Loucy (cell line): ENCODE measurements at regions not wholly inside any gene's neighbourhood (a gene's known extent, or its start where the extent isn't known, plus 50 kb on each side); places are given as distances from the start of the nearest gene placed in this dataset.

Source experiments
- EZH2phosphoT487 ChIP-seq: fragments of 200-600 bp; IDR thresholded peaks from 2 replicates; pipeline ENCODE4 v1.6.1; 2018; ENCODE audit warnings: antibody characterized with exemption, mild to moderate bottlenecking, moderate library complexity, borderline replicate concordance
- TF ChIP-seq, protein P1 (sequence below): fragments of 200-600 bp; sonication (generic); conservative IDR thresholded peaks from 2 replicates; pipeline ENCODE4 v1.5.1; 2014; ENCODE audit warnings: mild to moderate bottlenecking, antibody characterized with exemption, low read length

DNA sequence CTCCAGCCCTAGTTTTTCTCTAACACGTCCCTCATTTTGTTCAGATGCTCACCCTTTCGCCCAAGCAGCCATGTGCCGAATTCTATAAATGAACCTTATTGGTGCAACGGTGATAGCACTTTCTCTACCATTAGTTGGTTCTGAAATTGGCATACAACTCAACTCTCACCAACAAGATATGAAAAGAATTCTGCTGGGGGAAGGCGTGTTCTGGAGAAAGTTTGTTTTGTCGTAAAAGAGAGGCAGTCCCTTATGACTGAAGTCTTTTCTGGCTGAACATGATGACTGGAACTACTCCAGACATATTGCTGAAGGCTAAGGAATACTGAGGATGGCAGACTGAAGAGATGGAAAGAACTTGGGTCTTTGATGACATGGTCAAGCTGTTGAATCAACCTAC is 91.8 kb upstream of the UBE2E2 start:
- TF ChIP-seq, protein P1, sequence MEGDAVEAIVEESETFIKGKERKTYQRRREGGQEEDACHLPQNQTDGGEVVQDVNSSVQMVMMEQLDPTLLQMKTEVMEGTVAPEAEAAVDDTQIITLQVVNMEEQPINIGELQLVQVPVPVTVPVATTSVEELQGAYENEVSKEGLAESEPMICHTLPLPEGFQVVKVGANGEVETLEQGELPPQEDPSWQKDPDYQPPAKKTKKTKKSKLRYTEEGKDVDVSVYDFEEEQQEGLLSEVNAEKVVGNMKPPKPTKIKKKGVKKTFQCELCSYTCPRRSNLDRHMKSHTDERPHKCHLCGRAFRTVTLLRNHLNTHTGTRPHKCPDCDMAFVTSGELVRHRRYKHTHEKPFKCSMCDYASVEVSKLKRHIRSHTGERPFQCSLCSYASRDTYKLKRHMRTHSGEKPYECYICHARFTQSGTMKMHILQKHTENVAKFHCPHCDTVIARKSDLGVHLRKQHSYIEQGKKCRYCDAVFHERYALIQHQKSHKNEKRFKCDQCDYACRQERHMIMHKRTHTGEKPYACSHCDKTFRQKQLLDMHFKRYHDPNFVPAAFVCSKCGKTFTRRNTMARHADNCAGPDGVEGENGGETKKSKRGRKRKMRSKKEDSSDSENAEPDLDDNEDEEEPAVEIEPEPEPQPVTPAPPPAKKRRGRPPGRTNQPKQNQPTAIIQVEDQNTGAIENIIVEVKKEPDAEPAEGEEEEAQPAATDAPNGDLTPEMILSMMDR, result no peak
- TF ChIP-seq EZH2phosphoT487, result no peak
